SK-N-SH (cell line): ENCODE measurements at regions not wholly inside any gene's neighbourhood (a gene's known extent, or its start where the extent isn't known, plus 50 kb on each side); places are given as distances from the start of the nearest gene placed in this dataset.

Experiments
- CTCF ChIA-PET: fragments of 300-600, 350-600 bp; formaldehyde crosslinking; extraction: SDS; loops from one replicate; lab custom pipeline; 2021; lab: Yijun Ruan, JAX
- POLR2A ChIA-PET: fragments of 350-600 bp; sonication (Branson Sonifier 250); formaldehyde crosslinking; extraction: SDS; loops from one replicate; lab custom pipeline; 2020; ENCODE audit warnings: antibody characterized with exemption, inconsistent platforms; lab: Yijun Ruan, JAX
- DNase-seq: peaks from one replicate; pipeline ENCODE4 v3.0.0; 2012
- H2AFZ ChIP-seq: fragments of 200-600 bp; sonication (generic); 2 replicates; pipeline ENCODE4 v1.8.1; 2016; ENCODE audit warnings: antibody characterized with exemption, mild to moderate bottlenecking, low read depth
- H3F3A ChIP-seq: fragments of 200-600 bp; sonication (generic); replicated peaks from 2 replicates; pipeline ENCODE3; 2016; ENCODE audit warnings: antibody characterized with exemption, mild to moderate bottlenecking; ENCODE audit not compliant: insufficient read depth
- H3K27ac ChIP-seq, 2 experiments: fragments of 200-500 bp in 1 of 2; fragments of 200-600 bp in 1 of 2; sonication (Bioruptor generic) in 1 of 2; sonication (generic), shearing (Covaris generic) in 1 of 2; 2 replicates each; pipeline versions ENCODE4 v1.5.1 to v1.6.1; 2014 to 2016; ENCODE audit warnings: low read depth in 2 of 2, inconsistent platforms in 1 of 2, low read length in 1 of 2, mild to moderate bottlenecking in 1 of 2, mixed read lengths in 1 of 2
- H3K27me3 ChIP-seq: fragments of 200-600 bp; sonication (generic), shearing (Covaris generic); 2 replicates; pipeline ENCODE4 v1.6.1; 2016; ENCODE audit warnings: mixed run types; ENCODE audit not compliant: insufficient read depth
- H3K36me3 ChIP-seq, 2 experiments: fragments of 200-500 bp in 1 of 2; fragments of 200-600 bp in 1 of 2; sonication (Bioruptor generic) in 1 of 2; sonication (generic) in 1 of 2; replicated peaks in 1 of 2; 2 replicates each; pipeline versions ENCODE3 to v1.5.1; 2014 to 2016; ENCODE audit warnings: low read length in 1 of 2, mild to moderate bottlenecking in 1 of 2; ENCODE audit not compliant: insufficient read depth in 2 of 2, control insufficient read depth in 1 of 2
- H3K4me1 ChIP-seq, 2 experiments: fragments of 200-500 bp in 1 of 2; fragments of 200-600 bp in 1 of 2; sonication (Bioruptor generic) in 1 of 2; sonication (generic), shearing (Covaris generic) in 1 of 2; 2 replicates each; pipeline versions ENCODE4 v1.5.1 to v1.6.1; 2014 to 2016; ENCODE audit warnings: low read depth in 1 of 2, low read length in 1 of 2, mixed run types in 1 of 2; ENCODE audit not compliant: insufficient read depth in 2 of 2, control insufficient read depth in 1 of 2
- H3K4me2 ChIP-seq: fragments of 200-600 bp; sonication (generic), shearing (Covaris generic); 2 replicates; pipeline ENCODE4 v1.6.1; 2017; ENCODE audit warnings: mixed run types
- H3K4me3 ChIP-seq, 2 experiments: fragments of 200-500 bp in 1 of 2; fragments of 200-600 bp in 1 of 2; sonication (Bioruptor generic) in 1 of 2; sonication (generic), shearing (Covaris generic) in 1 of 2; 2 replicates each; pipeline versions ENCODE4 v1.5.1 to v1.8.1; 2014 to 2016; ENCODE audit warnings: low read depth in 2 of 2, inconsistent platforms in 1 of 2, low read length in 1 of 2, mild to moderate bottlenecking in 1 of 2, mixed read lengths in 1 of 2, moderate library complexity in 1 of 2
- H3K79me2 ChIP-seq: fragments of 200-600 bp; sonication (generic); 2 replicates; pipeline ENCODE4 v1.8.1; 2017; ENCODE audit warnings: mild to moderate bottlenecking; ENCODE audit not compliant: insufficient read depth
- H3K9ac ChIP-seq: fragments of 200-600 bp; sonication (generic); 2 replicates; pipeline ENCODE4 v1.6.1; 2017; ENCODE audit warnings: mixed run types
- H3K9me2 ChIP-seq: fragments of 200-600 bp; sonication (generic); 2 replicates; pipeline ENCODE4 v1.6.1; 2017; ENCODE audit warnings: mixed run types
- H3K9me3 ChIP-seq: fragments of 200-600 bp; sonication (generic); 2 replicates; pipeline ENCODE4 v1.6.1; 2017; ENCODE audit warnings: mixed run types, mild to moderate bottlenecking, moderate library complexity
- H4K20me1 ChIP-seq: fragments of 200-600 bp; sonication (generic); 2 replicates; pipeline ENCODE4 v1.6.1; 2017; ENCODE audit warnings: mild to moderate bottlenecking, mixed run types; ENCODE audit not compliant: insufficient read depth
- EZH2phosphoT487 ChIP-seq: fragments of 200-600 bp; sonication (generic); IDR thresholded peaks from 2 replicates; pipeline ENCODE4 v1.6.1; 2017; ENCODE audit warnings: low read depth, mixed run types, mild to moderate bottlenecking, antibody characterized with exemption, moderate library complexity, borderline replicate concordance
- FOSL2 ChIP-seq: IDR thresholded peaks from 2 replicates; pipeline ENCODE4 v1.4.0; 2012; ENCODE audit warnings: low read depth, mild to moderate bottlenecking, moderate library complexity, borderline replicate concordance
- FOXJ3 ChIP-seq: sonication (generic); formaldehyde crosslinking; IDR thresholded peaks from 2 replicates; pipeline ENCODE4 v1.5.1; 2020; ENCODE audit warnings: mild to moderate bottlenecking, missing genetic modification reagents
- NFIC ChIP-seq: IDR thresholded peaks from 2 replicates; pipeline ENCODE4 v1.4.0; 2012; ENCODE audit warnings: borderline replicate concordance
- RAD21 ChIP-seq: IDR thresholded peaks from 2 replicates; pipeline ENCODE4 v1.6.1; 2012; ENCODE audit warnings: mild to moderate bottlenecking, low read length
- RCOR1 ChIP-seq: fragments of 150-350 bp; IDR thresholded peaks from 2 replicates; pipeline ENCODE4 v1.6.1; 2017; ENCODE audit warnings: antibody characterized with exemption, low read length
- REST ChIP-seq: IDR thresholded peaks from 2 replicates; pipeline ENCODE4 v1.6.1; 2012; ENCODE audit warnings: mild to moderate bottlenecking, low read depth, low read length, moderate library complexity
- TCF12 ChIP-seq: IDR thresholded peaks from 2 replicates; pipeline ENCODE4 v1.4.0; 2012
- TEAD4 ChIP-seq: IDR thresholded peaks from 2 replicates; pipeline ENCODE4 v1.4.0; 2012; ENCODE audit warnings: mild to moderate bottlenecking, borderline replicate concordance; ENCODE audit not compliant: insufficient read depth
- USF1 ChIP-seq: IDR thresholded peaks from 2 replicates; pipeline ENCODE4 v1.4.0; 2012; ENCODE audit warnings: low read depth, borderline replicate concordance
- USF2 ChIP-seq: fragments of 150-350 bp; IDR thresholded peaks from 2 replicates; pipeline ENCODE4 v1.6.1; 2017; ENCODE audit warnings: antibody characterized with exemption, low read length, low read depth, borderline replicate concordance
- ZBTB33 ChIP-seq: IDR thresholded peaks from 2 replicates; pipeline ENCODE4 v1.4.0; 2012; ENCODE audit warnings: low read depth, borderline replicate concordance
- WGBS: methylation state at CpG from one replicate; pipeline ENCODE4 v1.1.6; 2017; ENCODE audit warnings: low lambda C conversion rate; 5-methylcytosine and 5-hydroxymethylcytosine counted together

GRCh38 chr9:108211411-108211955 lies 644.3 kb downstream of the ACTL7B start:
- ChIA-PET POLR2A (no interaction called here), CTCF (no interaction called here)
- H3K27ac ChIP-seq: no peak overlapping the region
- H3K4me1 ChIP-seq: no peaks in the 10 kb centered on the region
- H4K20me1 ChIP-seq: no peaks in the 10 kb centered on the region
- H3F3A ChIP-seq: no peaks in the 10 kb centered on the region
- DNase-seq: no peak
- no peaks in the 10 kb centered on the region for H3K9me3 ChIP-seq
- TF ChIP-seq ZBTB33 (no peak), RAD21 (no peak), EZH2phosphoT487 (no peak), USF1 (no peak), REST (no peak), TEAD4 (no peak), TCF12 (no peak), RCOR1 (no peak), NFIC (no peak), USF2 (no peak), FOXJ3 (CRISPR knock-in tag) (no peak), FOSL2 (no peak)
- H3K4me2 ChIP-seq: no peak overlapping the region
- no peaks in the 10 kb centered on the region for H3K36me3 ChIP-seq
- no peak overlapping the region for H3K4me3 ChIP-seq
- no peak overlapping the region for H2AFZ ChIP-seq
- WGBS: 41% methylated on average over 1 of the region's 1 CpG
- no peaks in the 10 kb centered on the region for H3K79me2 ChIP-seq
- no peak overlapping the region for H3K9ac ChIP-seq
- H3K27me3 ChIP-seq: no peaks in the 10 kb centered on the region
- no peaks in the 10 kb centered on the region for H3K9me2 ChIP-seq
